AG20443 (cell line): ENCODE measurements at regions not wholly inside any gene's neighbourhood (a gene's known extent, or its start where the extent isn't known, plus 50 kb on each side); places are given as distances from the start of the nearest gene placed in this dataset.
"Not testable (repeated sequence)": the region's sequence is repeated elsewhere in the genome, so short reads cannot be mapped to it uniquely, and the experiment has no call there.

ENCODE experiments used
- DNase-seq: peaks from one replicate; pipeline ENCODE4 v3.0.0; 2012; ENCODE audit warnings: low spot score, mixed read lengths

- DNase-seq, result no peak
These were observed 501.5 kb downstream of the TRIB2 start for GRCh38 chr2:13218205-13218604.

- DNase-seq, result no peak
These were observed 510.8 kb downstream of the TRIB2 start for GRCh38 chr2:13227578-13227977.

GRCh38 chr2:13230221-13230620 is 513.5 kb downstream of the TRIB2 start:
- DNase-seq, result no peak

GRCh38 chr2:13240061-13240460 is 523.3 kb downstream of the TRIB2 start:
- DNase-seq, result no peak

GRCh38 chr2:13240789-13241487 is 524.2 kb downstream of the TRIB2 start:
- no peak for DNase-seq

GRCh38 chr2:13252615-13253014 is 535.9 kb downstream of the TRIB2 start:
- no peak for DNase-seq

- no peak for DNase-seq
These were observed 538.7 kb downstream of the TRIB2 start for GRCh38 chr2:13255485-13255884.

GRCh38 chr2:13260402-13260801 is 543.7 kb downstream of the TRIB2 start:
- DNase-seq, result no peak

GRCh38 chr2:13266166-13266565 is 549.4 kb downstream of the TRIB2 start:
- no peak for DNase-seq

GRCh38 chr2:13284688-13285087 is 568.0 kb downstream of the TRIB2 start:
- DNase-seq, result no peak

- no peak for DNase-seq
These were observed 572.6 kb downstream of the TRIB2 start for GRCh38 chr2:13289310-13289709.

GRCh38 chr2:13308478-13308805 is 591.7 kb downstream of the TRIB2 start:
- not testable (repeated sequence) for DNase-seq

- no peak for DNase-seq
These were observed 592.3 kb downstream of the TRIB2 start for GRCh38 chr2:13308989-13309388.

- DNase-seq, result no peak
These were observed 615.3 kb downstream of the TRIB2 start for GRCh38 chr2:13332060-13332459.

GRCh38 chr2:13334071-13334470 is 617.3 kb downstream of the TRIB2 start:
- DNase-seq, result not testable (repeated sequence)

- DNase-seq, result no peak
These were observed 617.8 kb downstream of the TRIB2 start for GRCh38 chr2:13334545-13334944.

GRCh38 chr2:13335862-13336535 is 619.3 kb downstream of the TRIB2 start:
- no peak for DNase-seq

- no peak for DNase-seq
These were observed 634.3 kb downstream of the TRIB2 start for GRCh38 chr2:13351068-13351467.

- DNase-seq, result no peak
These were observed 636.3 kb downstream of the TRIB2 start for GRCh38 chr2:13353083-13353482.

- no peak for DNase-seq
These were observed 637.3 kb downstream of the TRIB2 start for GRCh38 chr2:13354031-13354430.

GRCh38 chr2:13381928-13382327 is 665.2 kb downstream of the TRIB2 start:
- DNase-seq, result not testable (repeated sequence)

- DNase-seq, result not testable (repeated sequence)
These were observed 672.4 kb downstream of the TRIB2 start for GRCh38 chr2:13389172-13389571.

- DNase-seq, result no peak
These were observed 673.9 kb downstream of the TRIB2 start for GRCh38 chr2:13390676-13391075.

- DNase-seq, result no peak
These were observed 684.6 kb downstream of the TRIB2 start for GRCh38 chr2:13401312-13401711.
